ENCODE measurements at regions not wholly inside any gene's neighbourhood (a gene's known extent, or its start where the extent isn't known, plus 50 kb on each side); places are given as distances from the start of the nearest gene placed in this dataset.

GRCh38 chr6:164167873-164168405 is 753.4 kb downstream of the QKI start:
- Histone ChIP-seq H3K4ac (ENCODE audit: low read depth in 1 of 2, low read length in 2 of 2) (no peak overlapping the region), H2BK15ac (ENCODE audit: low read depth, poor library complexity, severe bottlenecking) (no peak overlapping the region), H3K23ac (ENCODE audit: low read length in 2 of 2) (no peak overlapping the region), H3K4me3 (ENCODE audit: insufficient read depth in 1 of 2, low read depth in 1 of 2, low read length in 2 of 2) (no peak overlapping the region), H3K4me2 (ENCODE audit: low read length, poor library complexity, severe bottlenecking) (no peak overlapping the region), H3K18ac (ENCODE audit: low read depth in 1 of 2, low read length in 2 of 2) (no peak overlapping the region), H2BK120ac (ENCODE audit: low read depth, low read length) (no peak overlapping the region), H3K9ac (ENCODE audit: low read length) (no peak overlapping the region), H3K4me1 (ENCODE audit: control insufficient read depth, insufficient read depth, low read depth, low read length) (no peaks in the 10 kb centered on the region), H4K8ac (ENCODE audit: low read length) (no peak overlapping the region), H4K91ac (ENCODE audit: low read length) (no peak overlapping the region), H2BK12ac (ENCODE audit: low read length in 2 of 2) (no peak overlapping the region), H3K14ac (ENCODE audit: low read length in 2 of 2) (no peak overlapping the region), H2AFZ (ENCODE audit: low read depth, low read length) (no peak overlapping the region), H3K9me3 (ENCODE audit: control insufficient read depth, low read length) (no peaks in the 10 kb centered on the region), H3K36me3 (ENCODE audit: control insufficient read depth in 1 of 2, insufficient read depth in 2 of 2, low read depth in 1 of 2, low read length in 2 of 2) (no peaks in the 10 kb centered on the region), H3K27me3 (ENCODE audit: control insufficient read depth in 1 of 2, insufficient read depth in 1 of 2, low read length in 2 of 2) (no peaks in the 10 kb centered on the region), H3K27ac (ENCODE audit: low read length, poor library complexity, severe bottlenecking) (no peak overlapping the region), H2AK5ac (ENCODE audit: low read length, severe bottlenecking) (no peak overlapping the region), H2BK5ac (ENCODE audit: low read depth, low read length, poor library complexity, severe bottlenecking) (no peak overlapping the region), H3K79me1 (replicated peaks; ENCODE audit: low read length, poor library complexity, severe bottlenecking) (no peaks in the 10 kb centered on the region)
- 88% methylated on average over 7 of the region's 8 CpGs for WGBS
- DNase-seq, result no peak

GRCh38 chr6:164166996-164167395 is 752.5 kb downstream of the QKI start:
- no peaks in the 10 kb centered on the region for H3K9me3 ChIP-seq (ENCODE audit: control insufficient read depth, low read length)
- no peak overlapping the region for H3K27ac ChIP-seq (ENCODE audit: low read length, poor library complexity, severe bottlenecking)
- DNase-seq, result no peak
- no peak overlapping the region for H3K4me2 ChIP-seq (ENCODE audit: low read length, poor library complexity, severe bottlenecking)
- no peak overlapping the region for H3K14ac ChIP-seq (ENCODE audit: low read length in 2 of 2)
- H3K4me3 ChIP-seq (ENCODE audit: insufficient read depth in 1 of 2, low read depth in 1 of 2, low read length in 2 of 2), result no peak overlapping the region
- no peak overlapping the region for H2AFZ ChIP-seq (ENCODE audit: low read depth, low read length)
- no peak overlapping the region for H3K23ac ChIP-seq (ENCODE audit: low read length in 2 of 2)
- H3K79me1 ChIP-seq (replicated peaks; ENCODE audit: low read length, poor library complexity, severe bottlenecking), result no peaks in the 10 kb centered on the region
- no peak overlapping the region for H3K4ac ChIP-seq (ENCODE audit: low read depth in 1 of 2, low read length in 2 of 2)
- H2BK12ac ChIP-seq (ENCODE audit: low read length in 2 of 2), result no peak overlapping the region
- H2AK5ac ChIP-seq (ENCODE audit: low read length, severe bottlenecking), result no peak overlapping the region
- H3K4me1 ChIP-seq (ENCODE audit: control insufficient read depth, insufficient read depth, low read depth, low read length), result no peaks in the 10 kb centered on the region
- WGBS, result 90% methylated on average over 5 of the region's 5 CpGs
- no peak overlapping the region for H2BK15ac ChIP-seq (ENCODE audit: low read depth, poor library complexity, severe bottlenecking)
- no peak overlapping the region for H2BK5ac ChIP-seq (ENCODE audit: low read depth, low read length, poor library complexity, severe bottlenecking)
- no peak overlapping the region for H2BK120ac ChIP-seq (ENCODE audit: low read depth, low read length)
- H3K9ac ChIP-seq (ENCODE audit: low read length), result no peak overlapping the region
- H3K36me3 ChIP-seq (ENCODE audit: control insufficient read depth in 1 of 2, insufficient read depth in 2 of 2, low read depth in 1 of 2, low read length in 2 of 2), result no peaks in the 10 kb centered on the region
- no peak overlapping the region for H4K8ac ChIP-seq (ENCODE audit: low read length)
- no peak overlapping the region for H3K18ac ChIP-seq (ENCODE audit: low read depth in 1 of 2, low read length in 2 of 2)
- no peak overlapping the region for H4K91ac ChIP-seq (ENCODE audit: low read length)
- no peaks in the 10 kb centered on the region for H3K27me3 ChIP-seq (ENCODE audit: control insufficient read depth in 1 of 2, insufficient read depth in 1 of 2, low read length in 2 of 2)

- H3K14ac ChIP-seq (ENCODE audit: low read length in 2 of 2), result no peak overlapping the region
- no peaks in the 10 kb centered on the region for H3K27me3 ChIP-seq (ENCODE audit: control insufficient read depth in 1 of 2, insufficient read depth in 1 of 2, low read length in 2 of 2)
- H3K23ac ChIP-seq (ENCODE audit: low read length in 2 of 2), result no peak overlapping the region
- no peaks in the 10 kb centered on the region for H3K36me3 ChIP-seq (ENCODE audit: control insufficient read depth in 1 of 2, insufficient read depth in 2 of 2, low read depth in 1 of 2, low read length in 2 of 2)
- H3K18ac ChIP-seq (ENCODE audit: low read depth in 1 of 2, low read length in 2 of 2), result no peak overlapping the region
- no peak overlapping the region for H2AFZ ChIP-seq (ENCODE audit: low read depth, low read length)
- H2BK5ac ChIP-seq (ENCODE audit: low read depth, low read length, poor library complexity, severe bottlenecking), result no peak overlapping the region
- no peaks in the 10 kb centered on the region for H3K9me3 ChIP-seq (ENCODE audit: control insufficient read depth, low read length)
- 78% methylated on average over 7 of the region's 7 CpGs for WGBS
- no peak overlapping the region for H2AK5ac ChIP-seq (ENCODE audit: low read length, severe bottlenecking)
- no peak for DNase-seq
- H4K8ac ChIP-seq (ENCODE audit: low read length), result no peak overlapping the region
- H3K4me3 ChIP-seq (ENCODE audit: insufficient read depth in 1 of 2, low read depth in 1 of 2, low read length in 2 of 2), result no peak overlapping the region
- H3K4me2 ChIP-seq (ENCODE audit: low read length, poor library complexity, severe bottlenecking), result no peak overlapping the region
- no peak overlapping the region for H3K9ac ChIP-seq (ENCODE audit: low read length)
- H3K79me1 ChIP-seq (replicated peaks; ENCODE audit: low read length, poor library complexity, severe bottlenecking), result no peaks in the 10 kb centered on the region
- no peak overlapping the region for H2BK15ac ChIP-seq (ENCODE audit: low read depth, poor library complexity, severe bottlenecking)
- H3K4me1 ChIP-seq (ENCODE audit: control insufficient read depth, insufficient read depth, low read depth, low read length), result no peaks in the 10 kb centered on the region
- no peak overlapping the region for H2BK12ac ChIP-seq (ENCODE audit: low read length in 2 of 2)
- H2BK120ac ChIP-seq (ENCODE audit: low read depth, low read length), result no peak overlapping the region
- H3K27ac ChIP-seq (ENCODE audit: low read length, poor library complexity, severe bottlenecking), result no peak overlapping the region
- no peak overlapping the region for H4K91ac ChIP-seq (ENCODE audit: low read length)
- H3K4ac ChIP-seq (ENCODE audit: low read depth in 1 of 2, low read length in 2 of 2), result no peak overlapping the region
Measured at GRCh38 chr6:164166515-164166914, 752.0 kb downstream of the QKI start.

GRCh38 chr6:164164876-164165275 is 750.4 kb downstream of the QKI start:
- no peaks in the 10 kb centered on the region for H3K36me3 ChIP-seq (ENCODE audit: control insufficient read depth in 1 of 2, insufficient read depth in 2 of 2, low read depth in 1 of 2, low read length in 2 of 2)
- no peak overlapping the region for H4K91ac ChIP-seq (ENCODE audit: low read length)
- H2BK120ac ChIP-seq (ENCODE audit: low read depth, low read length), result no peak overlapping the region
- no peaks in the 10 kb centered on the region for H3K27me3 ChIP-seq (ENCODE audit: control insufficient read depth in 1 of 2, insufficient read depth in 1 of 2, low read length in 2 of 2)
- no peak overlapping the region for H3K4me2 ChIP-seq (ENCODE audit: low read length, poor library complexity, severe bottlenecking)
- no peak overlapping the region for H3K9ac ChIP-seq (ENCODE audit: low read length)
- H3K9me3 ChIP-seq (ENCODE audit: control insufficient read depth, low read length), result no peaks in the 10 kb centered on the region
- no peak overlapping the region for H2AK5ac ChIP-seq (ENCODE audit: low read length, severe bottlenecking)
- no peak for DNase-seq
- H2AFZ ChIP-seq (ENCODE audit: low read depth, low read length), result no peak overlapping the region
- H2BK5ac ChIP-seq (ENCODE audit: low read depth, low read length, poor library complexity, severe bottlenecking), result no peak overlapping the region
- no peak overlapping the region for H2BK12ac ChIP-seq (ENCODE audit: low read length in 2 of 2)
- H3K79me1 ChIP-seq (replicated peaks; ENCODE audit: low read length, poor library complexity, severe bottlenecking), result no peaks in the 10 kb centered on the region
- H3K27ac ChIP-seq (ENCODE audit: low read length, poor library complexity, severe bottlenecking), result no peak overlapping the region
- no peak overlapping the region for H3K14ac ChIP-seq (ENCODE audit: low read length in 2 of 2)
- WGBS, result 73% methylated on average over 2 of the region's 3 CpGs
- H2BK15ac ChIP-seq (ENCODE audit: low read depth, poor library complexity, severe bottlenecking), result no peak overlapping the region
- H4K8ac ChIP-seq (ENCODE audit: low read length), result no peak overlapping the region
- no peak overlapping the region for H3K4me3 ChIP-seq (ENCODE audit: insufficient read depth in 1 of 2, low read depth in 1 of 2, low read length in 2 of 2)
- no peak overlapping the region for H3K23ac ChIP-seq (ENCODE audit: low read length in 2 of 2)
- H3K4ac ChIP-seq (ENCODE audit: low read depth in 1 of 2, low read length in 2 of 2), result no peak overlapping the region
- H3K4me1 ChIP-seq (ENCODE audit: control insufficient read depth, insufficient read depth, low read depth, low read length), result no peaks in the 10 kb centered on the region
- no peak overlapping the region for H3K18ac ChIP-seq (ENCODE audit: low read depth in 1 of 2, low read length in 2 of 2)
